ENCODE measurements at regions not wholly inside any gene's neighbourhood (a gene's known extent, or its start where the extent isn't known, plus 50 kb on each side); places are given as distances from the start of the nearest gene placed in this dataset.

DNA sequence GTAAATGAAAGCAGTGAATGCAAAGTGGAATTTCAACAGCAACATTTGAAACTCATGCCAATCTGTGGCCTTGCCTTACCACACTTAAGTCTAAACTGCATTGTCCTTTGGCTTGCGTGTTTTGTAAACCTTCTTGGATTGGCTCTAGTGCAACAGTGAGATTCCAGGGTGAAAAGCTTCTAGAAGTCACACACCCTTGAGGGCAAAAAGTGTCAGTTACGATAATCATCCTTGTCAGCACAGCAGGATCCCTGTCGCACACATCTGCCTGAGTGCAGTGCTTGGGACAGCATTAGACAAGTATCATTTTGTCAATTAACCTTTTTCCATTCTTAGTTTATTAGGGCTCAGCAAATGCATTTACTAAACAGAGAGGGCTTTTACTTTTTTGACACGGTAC, 243.4 kb upstream of the PTBP2 start:
- no peaks in the 10 kb centered on the region for H3K9me2 ChIP-seq (replicated peaks; ENCODE audit: low read depth, low read length)
- no peaks in the 10 kb centered on the region for H4K20me1 ChIP-seq (ENCODE audit: insufficient read depth, low read length, poor library complexity, severe bottlenecking)
- no peak overlapping the region for H3K9ac ChIP-seq (ENCODE audit: low read depth, low read length, poor library complexity, severe bottlenecking)
- H3K4me1 ChIP-seq (ENCODE audit: insufficient read depth, low read length, poor library complexity, severe bottlenecking), result no peaks in the 10 kb centered on the region
- no peaks in the 10 kb centered on the region for H3K36me3 ChIP-seq (ENCODE audit: insufficient read depth, low read length)
- H3K27me3 ChIP-seq (ENCODE audit: insufficient read depth, low read length, poor library complexity, severe bottlenecking), result no peaks in the 10 kb centered on the region
- H3F3A ChIP-seq (ENCODE audit: low read depth), result no peaks in the 10 kb centered on the region
- no peaks in the 10 kb centered on the region for H3K9me3 ChIP-seq (ENCODE audit: insufficient read depth, low read depth, low read length)
- no peak overlapping the region for H2AFZ ChIP-seq (ENCODE audit: low read length)
- no peak for TF ChIP-seq EZH2phosphoT487 (IDR thresholded peaks at IDR 0.05; ENCODE audit: borderline replicate concordance)
- TF ChIP-seq, protein P1, sequence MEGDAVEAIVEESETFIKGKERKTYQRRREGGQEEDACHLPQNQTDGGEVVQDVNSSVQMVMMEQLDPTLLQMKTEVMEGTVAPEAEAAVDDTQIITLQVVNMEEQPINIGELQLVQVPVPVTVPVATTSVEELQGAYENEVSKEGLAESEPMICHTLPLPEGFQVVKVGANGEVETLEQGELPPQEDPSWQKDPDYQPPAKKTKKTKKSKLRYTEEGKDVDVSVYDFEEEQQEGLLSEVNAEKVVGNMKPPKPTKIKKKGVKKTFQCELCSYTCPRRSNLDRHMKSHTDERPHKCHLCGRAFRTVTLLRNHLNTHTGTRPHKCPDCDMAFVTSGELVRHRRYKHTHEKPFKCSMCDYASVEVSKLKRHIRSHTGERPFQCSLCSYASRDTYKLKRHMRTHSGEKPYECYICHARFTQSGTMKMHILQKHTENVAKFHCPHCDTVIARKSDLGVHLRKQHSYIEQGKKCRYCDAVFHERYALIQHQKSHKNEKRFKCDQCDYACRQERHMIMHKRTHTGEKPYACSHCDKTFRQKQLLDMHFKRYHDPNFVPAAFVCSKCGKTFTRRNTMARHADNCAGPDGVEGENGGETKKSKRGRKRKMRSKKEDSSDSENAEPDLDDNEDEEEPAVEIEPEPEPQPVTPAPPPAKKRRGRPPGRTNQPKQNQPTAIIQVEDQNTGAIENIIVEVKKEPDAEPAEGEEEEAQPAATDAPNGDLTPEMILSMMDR (conservative IDR thresholded peaks at IDR 0.05; ENCODE audit: low read length), result no peak
- H3K79me2 ChIP-seq (ENCODE audit: insufficient read depth, low read length), result no peaks in the 10 kb centered on the region
- no peak overlapping the region for H3K4me2 ChIP-seq (ENCODE audit: low read depth, low read length, poor library complexity, severe bottlenecking)
- no peak overlapping the region for H3K4me3 ChIP-seq (ENCODE audit: low read length, poor library complexity, severe bottlenecking)

DNA sequence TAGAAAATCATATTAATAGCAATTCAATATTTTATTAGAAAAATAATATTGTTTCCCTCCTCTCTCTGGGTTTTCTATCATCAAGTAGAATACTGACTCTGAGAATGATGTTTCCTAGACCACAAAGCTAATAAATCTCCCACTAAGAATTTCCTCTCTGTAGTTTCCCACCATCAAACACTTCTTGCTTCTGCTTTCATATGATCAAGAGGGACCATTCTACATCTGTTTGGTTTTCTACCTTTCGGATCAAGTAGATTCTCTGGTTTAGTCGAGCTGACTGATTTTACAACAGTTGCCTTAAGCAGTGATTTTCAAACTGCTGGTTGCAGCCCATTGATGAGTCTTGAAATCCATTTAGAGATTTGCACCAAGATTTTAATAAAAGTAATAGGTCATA, 240.2 kb upstream of the PTBP2 start:
- H3K4me3 ChIP-seq (ENCODE audit: low read length, poor library complexity, severe bottlenecking), result no peak overlapping the region
- H3K4me2 ChIP-seq (ENCODE audit: low read depth, low read length, poor library complexity, severe bottlenecking), result no peak overlapping the region
- no peaks in the 10 kb centered on the region for H4K20me1 ChIP-seq (ENCODE audit: insufficient read depth, low read length, poor library complexity, severe bottlenecking)
- no peak overlapping the region for H3K9ac ChIP-seq (ENCODE audit: low read depth, low read length, poor library complexity, severe bottlenecking)
- no peaks in the 10 kb centered on the region for H3F3A ChIP-seq (ENCODE audit: low read depth)
- no peaks in the 10 kb centered on the region for H3K9me2 ChIP-seq (replicated peaks; ENCODE audit: low read depth, low read length)
- no peak overlapping the region for H2AFZ ChIP-seq (ENCODE audit: low read length)
- TF ChIP-seq, protein P1 (conservative IDR thresholded peaks at IDR 0.05; ENCODE audit: low read length), result no peak
- no peak for TF ChIP-seq EZH2phosphoT487 (IDR thresholded peaks at IDR 0.05; ENCODE audit: borderline replicate concordance)
- no peaks in the 10 kb centered on the region for H3K27me3 ChIP-seq (ENCODE audit: insufficient read depth, low read length, poor library complexity, severe bottlenecking)
- no peaks in the 10 kb centered on the region for H3K36me3 ChIP-seq (ENCODE audit: insufficient read depth, low read length)
- H3K9me3 ChIP-seq (ENCODE audit: insufficient read depth, low read depth, low read length), result no peaks in the 10 kb centered on the region
- no peaks in the 10 kb centered on the region for H3K4me1 ChIP-seq (ENCODE audit: insufficient read depth, low read length, poor library complexity, severe bottlenecking)
- no peaks in the 10 kb centered on the region for H3K79me2 ChIP-seq (ENCODE audit: insufficient read depth, low read length)

DNA sequence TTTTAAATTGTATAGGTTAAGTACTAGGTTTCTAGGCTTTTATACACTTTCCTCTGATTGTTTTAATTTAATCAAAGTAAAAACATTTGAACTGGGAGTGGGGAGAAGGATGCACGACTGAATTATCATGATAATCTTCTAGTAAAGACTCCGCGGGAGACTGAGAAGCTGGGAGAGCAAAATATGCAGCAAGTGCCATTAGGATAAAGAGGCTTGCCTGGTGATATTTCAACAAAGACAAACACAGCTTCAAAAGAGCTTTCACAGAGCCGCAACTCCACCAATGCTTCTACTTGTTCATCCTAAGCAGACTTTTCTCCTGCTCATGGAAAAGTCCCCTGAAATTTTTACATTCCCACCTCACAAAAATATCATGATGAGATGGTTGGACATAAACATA, 239.0 kb upstream of the PTBP2 start:
- no peaks in the 10 kb centered on the region for H3K27me3 ChIP-seq (ENCODE audit: insufficient read depth, low read length, poor library complexity, severe bottlenecking)
- no peaks in the 10 kb centered on the region for H4K20me1 ChIP-seq (ENCODE audit: insufficient read depth, low read length, poor library complexity, severe bottlenecking)
- no peak overlapping the region for H3K9ac ChIP-seq (ENCODE audit: low read depth, low read length, poor library complexity, severe bottlenecking)
- H3K4me2 ChIP-seq (ENCODE audit: low read depth, low read length, poor library complexity, severe bottlenecking), result no peak overlapping the region
- no peak overlapping the region for H2AFZ ChIP-seq (ENCODE audit: low read length)
- no peaks in the 10 kb centered on the region for H3K9me3 ChIP-seq (ENCODE audit: insufficient read depth, low read depth, low read length)
- TF ChIP-seq, protein P1 (conservative IDR thresholded peaks at IDR 0.05; ENCODE audit: low read length), result no peak
- no peak for TF ChIP-seq EZH2phosphoT487 (IDR thresholded peaks at IDR 0.05; ENCODE audit: borderline replicate concordance)
- no peak overlapping the region for H3K4me3 ChIP-seq (ENCODE audit: low read length, poor library complexity, severe bottlenecking)
- H3F3A ChIP-seq (ENCODE audit: low read depth), result no peaks in the 10 kb centered on the region
- H3K9me2 ChIP-seq (replicated peaks; ENCODE audit: low read depth, low read length), result no peaks in the 10 kb centered on the region
- no peaks in the 10 kb centered on the region for H3K79me2 ChIP-seq (ENCODE audit: insufficient read depth, low read length)
- no peaks in the 10 kb centered on the region for H3K36me3 ChIP-seq (ENCODE audit: insufficient read depth, low read length)
- no peaks in the 10 kb centered on the region for H3K4me1 ChIP-seq (ENCODE audit: insufficient read depth, low read length, poor library complexity, severe bottlenecking)
